MG63 (cell line): ENCODE measurements at regions not wholly inside any gene's neighbourhood (a gene's known extent, or its start where the extent isn't known, plus 50 kb on each side); places are given as distances from the start of the nearest gene placed in this dataset.
"Not testable (repeated sequence)": the region's sequence is repeated elsewhere in the genome, so short reads cannot be mapped to it uniquely, and the experiment has no call there.

ENCODE experiments used
- DNase-seq: peaks from one replicate; pipeline ENCODE4 v3.0.0-alpha.2; 2020
- H3K27me3 ChIP-seq: fragments of 250-450 bp; sonication (Bioruptor Pico); 2 replicates; pipeline ENCODE4 v1.5.1; 2020; ENCODE audit warnings: mild to moderate bottlenecking, moderate library complexity
- H3K36me3 ChIP-seq: fragments of 250-450 bp; sonication (Bioruptor Pico); 2 replicates; pipeline ENCODE4 v1.5.1; 2020; ENCODE audit warnings: mild to moderate bottlenecking, moderate library complexity
- H3K4me3 ChIP-seq: fragments of 250-450 bp; sonication (Bioruptor Pico); 2 replicates; pipeline ENCODE4 v1.5.1; 2020; ENCODE audit warnings: mild to moderate bottlenecking, moderate library complexity
- H3K9me3 ChIP-seq: fragments of 250-450 bp; sonication (Bioruptor Pico); 2 replicates; pipeline ENCODE4 v1.5.1; 2020; ENCODE audit warnings: mild to moderate bottlenecking, moderate library complexity

- DNase-seq, H3K27me3 ChIP-seq, H3K36me3 ChIP-seq, H3K9me3 ChIP-seq, H3K4me3 ChIP-seq: not testable (repeated sequence)
Observed at GRCh38 chr2:95654897-95655296, 63.1 kb downstream of the TRIM43 start.

GRCh38 chr2:95656553-95656952, 64.8 kb downstream of the TRIM43 start:
- not testable (repeated sequence) for H3K4me3 ChIP-seq, DNase-seq, H3K9me3 ChIP-seq, H3K27me3 ChIP-seq, H3K36me3 ChIP-seq

GRCh38 chr2:95657937-95658336, 66.1 kb downstream of the TRIM43 start:
- not testable (repeated sequence) for H3K9me3 ChIP-seq, H3K27me3 ChIP-seq

GRCh38 chr2:95660766-95661562, 69.2 kb downstream of the TRIM43 start:
- H3K36me3 ChIP-seq, DNase-seq, H3K4me3 ChIP-seq, H3K9me3 ChIP-seq, H3K27me3 ChIP-seq: not testable (repeated sequence)

More at GRCh38 chr2:95657937-95658336, 66.1 kb downstream of the TRIM43 start:
- not testable (repeated sequence) for DNase-seq, H3K36me3 ChIP-seq, H3K4me3 ChIP-seq

- not testable (repeated sequence) for DNase-seq, H3K4me3 ChIP-seq, H3K9me3 ChIP-seq, H3K27me3 ChIP-seq, H3K36me3 ChIP-seq
Observed at GRCh38 chr2:95663471-95664441, 72.0 kb downstream of the TRIM43 start.

- DNase-seq: not testable (repeated sequence)
Observed at GRCh38 chr2:95666636-95667035, 74.8 kb downstream of the TRIM43 start.

GRCh38 chr2:95667480-95667879, 75.7 kb downstream of the TRIM43 start:
- Histone ChIP-seq H3K4me3 (no peak overlapping the region), H3K27me3 (no peaks in the 10 kb centered on the region), H3K36me3 (no peaks in the 10 kb centered on the region), H3K9me3 (no peaks in the 10 kb centered on the region)
- no peak for DNase-seq

More at GRCh38 chr2:95666636-95667035, 74.8 kb downstream of the TRIM43 start:
- not testable (repeated sequence) for H3K36me3 ChIP-seq, H3K27me3 ChIP-seq, H3K4me3 ChIP-seq, H3K9me3 ChIP-seq

- not testable (repeated sequence) for H3K4me3 ChIP-seq, DNase-seq, H3K27me3 ChIP-seq, H3K9me3 ChIP-seq, H3K36me3 ChIP-seq
Observed at GRCh38 chr2:95668934-95669333, 77.1 kb downstream of the TRIM43 start.

- H3K27me3 ChIP-seq: no peaks in the 10 kb centered on the region
- no peaks in the 10 kb centered on the region for H3K36me3 ChIP-seq
- H3K4me3 ChIP-seq: no peak overlapping the region
- DNase-seq: no peak
- H3K9me3 ChIP-seq: no peaks in the 10 kb centered on the region
Observed at GRCh38 chr2:95669441-95669991, 77.7 kb downstream of the TRIM43 start.

GRCh38 chr2:95670167-95670566, 78.4 kb downstream of the TRIM43 start:
- Histone ChIP-seq H3K9me3 (no peaks in the 10 kb centered on the region), H3K4me3 (no peak overlapping the region), H3K27me3 (no peaks in the 10 kb centered on the region), H3K36me3 (no peaks in the 10 kb centered on the region)
- DNase-seq: peak; percentile 21

- no peak for DNase-seq
- Histone ChIP-seq H3K4me3 (no peak overlapping the region), H3K27me3 (no peaks in the 10 kb centered on the region), H3K9me3 (no peaks in the 10 kb centered on the region), H3K36me3 (no peaks in the 10 kb centered on the region)
Observed at GRCh38 chr2:95670686-95671085, 78.9 kb downstream of the TRIM43 start.

GRCh38 chr2:95671171-95671570, 79.4 kb downstream of the TRIM43 start:
- not testable (repeated sequence) for DNase-seq, H3K4me3 ChIP-seq, H3K36me3 ChIP-seq, H3K9me3 ChIP-seq, H3K27me3 ChIP-seq

GRCh38 chr2:95671992-95672391, 80.2 kb downstream of the TRIM43 start:
- not testable (repeated sequence) for H3K36me3 ChIP-seq, H3K4me3 ChIP-seq, H3K9me3 ChIP-seq, H3K27me3 ChIP-seq, DNase-seq

- DNase-seq, H3K36me3 ChIP-seq, H3K4me3 ChIP-seq, H3K9me3 ChIP-seq, H3K27me3 ChIP-seq: not testable (repeated sequence)
Observed at GRCh38 chr2:95672500-95672899, 80.7 kb downstream of the TRIM43 start.

- Histone ChIP-seq H3K9me3 (no peaks in the 10 kb centered on the region), H3K27me3 (no peaks in the 10 kb centered on the region), H3K36me3 (no peaks in the 10 kb centered on the region), H3K4me3 (no peak overlapping the region)
- no peak for DNase-seq
Observed at GRCh38 chr2:95674186-95674585, 82.4 kb downstream of the TRIM43 start.

- not testable (repeated sequence) for H3K36me3 ChIP-seq, H3K4me3 ChIP-seq, DNase-seq, H3K27me3 ChIP-seq, H3K9me3 ChIP-seq
Observed at GRCh38 chr2:95676573-95676972, 84.8 kb downstream of the TRIM43 start.

GRCh38 chr2:95677346-95677745, 85.5 kb downstream of the TRIM43 start:
- DNase-seq: no peak
- Histone ChIP-seq H3K9me3 (no peaks in the 10 kb centered on the region), H3K27me3 (no peaks in the 10 kb centered on the region), H3K36me3 (no peaks in the 10 kb centered on the region), H3K4me3 (no peak overlapping the region)
